Limb (tissue), 2 donors: ENCODE measurements at regions not wholly inside any gene's neighbourhood (a gene's known extent, or its start where the extent isn't known, plus 50 kb on each side); places are given as distances from the start of the nearest gene placed in this dataset.

Experiments used
- DNase-seq, 2 donors: peaks; one replicate each; pipeline ENCODE4 v3.0.0-alpha.2; 2016; ENCODE audit errors: extremely low spot score in 2 of 2

GRCh38 chr6:132868057-132868456, 53.7 kb downstream of the RPS12 start:
- DNase-seq = no peak

- DNase-seq = no peak
Observed at GRCh38 chr6:132872923-132873322, 58.6 kb downstream of the RPS12 start.

GRCh38 chr6:132877003-132877402, 62.6 kb downstream of the RPS12 start:
- DNase-seq = no peak

- DNase-seq = no peak
Observed at GRCh38 chr6:132887204-132887603, 72.8 kb downstream of the RPS12 start.

GRCh38 chr6:132888701-132889100, 74.3 kb downstream of the RPS12 start:
- no peak for DNase-seq

- DNase-seq = no peak
Observed at GRCh38 chr6:132892929-132893771, 78.8 kb downstream of the RPS12 start.

- no peak for DNase-seq
Observed at GRCh38 chr6:132893772-132894490, 79.6 kb downstream of the RPS12 start.

GRCh38 chr6:132898376-132898775, 84.0 kb downstream of the RPS12 start:
- no peak for DNase-seq

GRCh38 chr6:132900849-132901248, 86.5 kb downstream of the RPS12 start:
- DNase-seq = no peak

- no peak for DNase-seq
Observed at GRCh38 chr6:132902901-132903300, 88.5 kb downstream of the RPS12 start.

GRCh38 chr6:132907231-132907630, 92.9 kb downstream of the RPS12 start:
- no peak for DNase-seq

- no peak for DNase-seq
Observed at GRCh38 chr6:132907914-132908313, 93.5 kb downstream of the RPS12 start.

GRCh38 chr6:132909742-132910141, 95.4 kb downstream of the RPS12 start:
- no peak for DNase-seq

- DNase-seq = no peak
Observed at GRCh38 chr6:132910759-132911158, 96.4 kb downstream of the RPS12 start.

GRCh38 chr6:132919045-132919860, 104.9 kb downstream of the RPS12 start:
- DNase-seq = no peak

GRCh38 chr6:132927713-132928112, 113.3 kb downstream of the RPS12 start:
- DNase-seq = no peak

GRCh38 chr6:132929141-132929540, 114.8 kb downstream of the RPS12 start:
- no peak for DNase-seq

GRCh38 chr6:132931313-132931712, 116.9 kb downstream of the RPS12 start:
- DNase-seq = no peak

- DNase-seq = no peak
Observed at GRCh38 chr6:132931936-132932514, 117.7 kb downstream of the RPS12 start.

GRCh38 chr6:132932588-132932987, 118.2 kb downstream of the RPS12 start:
- DNase-seq = no peak

- DNase-seq = peak; percentile 45 to 53
Observed at GRCh38 chr6:132933090-132933489, 118.7 kb downstream of the RPS12 start.

GRCh38 chr6:132934496-132934895, 120.1 kb downstream of the RPS12 start:
- DNase-seq = no peak
